ENCODE measurements at regions not wholly inside any gene's neighbourhood (a gene's known extent, or its start where the extent isn't known, plus 50 kb on each side); places are given as distances from the start of the nearest gene placed in this dataset.

- Histone ChIP-seq H3F3A (ENCODE audit: insufficient read depth, low read depth) (no peaks in the 10 kb centered on the region), H3K9me2 (ENCODE audit: insufficient read depth) (no peaks in the 10 kb centered on the region), H3K4me3 (no peak overlapping the region), H2AFZ (no peak overlapping the region), H3K9me3 (ENCODE audit: insufficient read depth, low read depth) (no peaks in the 10 kb centered on the region), H3K4me1 (replicated peaks; ENCODE audit: insufficient read depth) (no peaks in the 10 kb centered on the region), H3K27me3 (ENCODE audit: insufficient read depth, low read depth) (no peaks in the 10 kb centered on the region), H4K20me1 (ENCODE audit: insufficient read depth) (no peaks in the 10 kb centered on the region), H3K4me2 (no peak overlapping the region), H3K36me3 (ENCODE audit: low read depth) (no peaks in the 10 kb centered on the region), H3K27ac (no peak overlapping the region), H3K79me2 (ENCODE audit: low read depth) (no peaks in the 10 kb centered on the region)
- TF ChIP-seq CTCF (conservative IDR thresholded peaks at IDR 0.05) (no peak), EZH2 (IDR thresholded peaks at IDR 0.05; ENCODE audit: low read depth) (no peak)
- POLR2A ChIA-PET (ENCODE audit: unreplicated experiment): no interaction called here
- BruUV-seq (replicated peaks): no TSS peak
- intact Hi-C loops (cut with micrococcal nuclease; ENCODE audit: unreplicated experiment): no loop called here
- CTCF ChIA-PET: no interaction called here
- no peak for DNase-seq
These were observed 1311.5 kb upstream of the GJE1 start for GRCh38 chr6:140821196-140821595.

DNA sequence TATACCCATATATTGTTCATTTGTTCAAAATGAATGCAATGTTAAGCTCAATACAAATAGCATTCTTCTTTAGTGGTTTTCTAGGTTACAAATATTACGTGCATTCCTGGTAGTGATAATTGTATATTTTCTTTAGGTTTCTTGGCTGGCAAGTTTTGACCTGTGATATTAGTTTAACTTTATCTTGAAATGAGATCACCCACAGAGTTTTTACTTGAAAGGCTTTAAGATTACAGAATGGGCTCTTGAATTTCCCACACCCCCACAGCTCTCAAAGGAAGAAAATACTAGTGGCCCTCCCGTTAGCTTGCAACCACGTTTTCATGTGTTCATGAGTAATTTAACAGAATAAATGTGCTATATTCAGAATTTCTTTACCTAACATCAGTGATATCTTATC is 1315.5 kb upstream of the GJE1 start:
- no peaks in the 10 kb centered on the region for H3F3A ChIP-seq (ENCODE audit: insufficient read depth, low read depth)
- ChIA-PET POLR2A (ENCODE audit: unreplicated experiment) (no interaction called here), CTCF (no interaction called here)
- intact Hi-C loops (cut with micrococcal nuclease; ENCODE audit: unreplicated experiment): no loop called here
- H3K4me3 ChIP-seq: no peak overlapping the region
- no peak for DNase-seq
- no peaks in the 10 kb centered on the region for H3K4me1 ChIP-seq (replicated peaks; ENCODE audit: insufficient read depth)
- no TSS peak for BruUV-seq (replicated peaks)
- no peak overlapping the region for H3K4me2 ChIP-seq
- no peaks in the 10 kb centered on the region for H3K9me3 ChIP-seq (ENCODE audit: insufficient read depth, low read depth)
- no peaks in the 10 kb centered on the region for H4K20me1 ChIP-seq (ENCODE audit: insufficient read depth)
- no peak overlapping the region for H2AFZ ChIP-seq
- no peaks in the 10 kb centered on the region for H3K36me3 ChIP-seq (ENCODE audit: low read depth)
- TF ChIP-seq CTCF (conservative IDR thresholded peaks at IDR 0.05): no peak
- no peaks in the 10 kb centered on the region for H3K79me2 ChIP-seq (ENCODE audit: low read depth)
- H3K9me2 ChIP-seq (ENCODE audit: insufficient read depth): no peaks in the 10 kb centered on the region
- no peaks in the 10 kb centered on the region for H3K27me3 ChIP-seq (ENCODE audit: insufficient read depth, low read depth)
- H3K27ac ChIP-seq: no peak overlapping the region

DNA sequence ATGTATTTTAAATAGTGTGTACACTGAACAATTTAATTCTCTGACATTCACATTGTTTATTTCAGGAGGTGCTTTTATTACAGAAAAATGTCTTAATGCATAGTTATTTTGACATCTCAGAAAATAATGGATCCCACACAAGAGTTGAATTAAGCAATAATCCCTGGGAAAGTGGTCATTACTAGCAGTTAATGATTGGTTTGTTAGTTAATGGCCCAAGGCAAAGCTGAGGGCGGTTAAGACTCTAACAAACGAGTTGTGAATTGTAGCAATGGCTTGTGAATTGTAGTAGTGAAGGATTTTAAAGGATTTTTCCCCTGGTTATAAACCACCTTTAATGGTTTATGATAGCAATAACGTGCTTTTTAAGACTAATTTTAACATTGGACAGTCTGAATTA is 1316.0 kb upstream of the GJE1 start:
- Histone ChIP-seq H3K4me1 (replicated peaks; ENCODE audit: insufficient read depth) (no peaks in the 10 kb centered on the region), H3K9me3 (ENCODE audit: insufficient read depth, low read depth) (no peaks in the 10 kb centered on the region), H4K20me1 (ENCODE audit: insufficient read depth) (no peaks in the 10 kb centered on the region), H3F3A (ENCODE audit: insufficient read depth, low read depth) (no peaks in the 10 kb centered on the region), H3K4me3 (no peak overlapping the region), H3K79me2 (ENCODE audit: low read depth) (no peaks in the 10 kb centered on the region), H2AFZ (no peak overlapping the region), H3K9me2 (ENCODE audit: insufficient read depth) (no peaks in the 10 kb centered on the region), H3K27ac (no peak overlapping the region), H3K36me3 (ENCODE audit: low read depth) (no peaks in the 10 kb centered on the region), H3K4me2 (no peak overlapping the region), H3K27me3 (ENCODE audit: insufficient read depth, low read depth) (no peaks in the 10 kb centered on the region)
- no TSS peak for BruUV-seq (replicated peaks)
- POLR2A ChIA-PET (ENCODE audit: unreplicated experiment): no interaction called here
- TF ChIP-seq EZH2 (IDR thresholded peaks at IDR 0.05; ENCODE audit: low read depth) (no peak), CTCF (conservative IDR thresholded peaks at IDR 0.05) (no peak)
- no peak for DNase-seq
- intact Hi-C loops (cut with micrococcal nuclease; ENCODE audit: unreplicated experiment): no loop called here
- CTCF ChIA-PET: no interaction called here

Measured in PC-9 (cell line).